ENCODE measurements at regions not wholly inside any gene's neighbourhood (a gene's known extent, or its start where the extent isn't known, plus 50 kb on each side); places are given as distances from the start of the nearest gene placed in this dataset.
"Not testable (repeated sequence)": the region's sequence is repeated elsewhere in the genome, so short reads cannot be mapped to it uniquely, and the experiment has no call there.

GRCh38 chr6:112941613-112942012 is 594.5 kb downstream of the RFPL4B start:
- DNase-seq = no peak

- no peak for DNase-seq
Measured at GRCh38 chr6:112946051-112946450, 598.9 kb downstream of the RFPL4B start.

GRCh38 chr6:112947507-112947906 is 600.4 kb downstream of the RFPL4B start:
- DNase-seq = no peak

- no peak for DNase-seq
Measured at GRCh38 chr6:112951829-112952228, 604.7 kb downstream of the RFPL4B start.

- DNase-seq = not testable (repeated sequence)
Measured at GRCh38 chr6:112955743-112956142, 608.6 kb downstream of the RFPL4B start.

GRCh38 chr6:112956696-112957535 is 609.8 kb downstream of the RFPL4B start:
- no peak for DNase-seq

GRCh38 chr6:112957536-112957916 is 610.4 kb downstream of the RFPL4B start:
- no peak for DNase-seq

- not testable (repeated sequence) for DNase-seq
Measured at GRCh38 chr6:112960130-112960529, 613.0 kb downstream of the RFPL4B start.

- DNase-seq = no peak
Measured at GRCh38 chr6:112967974-112968373, 620.8 kb downstream of the RFPL4B start.

- DNase-seq = no peak
Measured at GRCh38 chr6:112971651-112972050, 624.5 kb downstream of the RFPL4B start.

- DNase-seq = not testable (repeated sequence)
Measured at GRCh38 chr6:112974931-112975330, 627.8 kb downstream of the RFPL4B start.

- not testable (repeated sequence) for DNase-seq
Measured at GRCh38 chr6:112976579-112976978, 629.4 kb downstream of the RFPL4B start.

GRCh38 chr6:112979830-112980229 is 632.7 kb downstream of the RFPL4B start:
- DNase-seq = no peak

- no peak for DNase-seq
Measured at GRCh38 chr6:112980676-112981075, 633.5 kb downstream of the RFPL4B start.

GRCh38 chr6:112983713-112984261 is 636.7 kb downstream of the RFPL4B start:
- no peak for DNase-seq

GRCh38 chr6:112984899-112985298 is 637.8 kb downstream of the RFPL4B start:
- DNase-seq = no peak

GRCh38 chr6:112986321-112986720 is 639.2 kb downstream of the RFPL4B start:
- no peak for DNase-seq

- no peak for DNase-seq
Measured at GRCh38 chr6:112988748-112989147, 641.6 kb downstream of the RFPL4B start.

GRCh38 chr6:112990971-112991370 is 643.8 kb downstream of the RFPL4B start:
- no peak for DNase-seq

GRCh38 chr6:112991912-112992311 is 644.8 kb downstream of the RFPL4B start:
- no peak for DNase-seq

GRCh38 chr6:112997421-112998085 is 650.4 kb downstream of the RFPL4B start:
- DNase-seq = no peak

- DNase-seq = no peak
Measured at GRCh38 chr6:113004054-113004453, 656.9 kb downstream of the RFPL4B start.

- no peak for DNase-seq
Measured at GRCh38 chr6:113004470-113005270, 657.5 kb downstream of the RFPL4B start.
